Stimulated activated CD4-positive, alpha-beta T cell treated with anti-CD3 and anti-CD28 coated beads, Interleukin-15, amount 100 ng/mL, for 48 hours (primary cell): ENCODE measurements at regions not wholly inside any gene's neighbourhood (a gene's known extent, or its start where the extent isn't known, plus 50 kb on each side); places are given as distances from the start of the nearest gene placed in this dataset.
"Not testable (repeated sequence)": the region's sequence is repeated elsewhere in the genome, so short reads cannot be mapped to it uniquely, and the experiment has no call there.

Source experiments
- DNase-seq, 2 donors: peaks; one replicate each; pipeline ENCODE4 v3.0.0-alpha.2; 2020; ENCODE audit warnings: low read depth in 2 of 2

DNA sequence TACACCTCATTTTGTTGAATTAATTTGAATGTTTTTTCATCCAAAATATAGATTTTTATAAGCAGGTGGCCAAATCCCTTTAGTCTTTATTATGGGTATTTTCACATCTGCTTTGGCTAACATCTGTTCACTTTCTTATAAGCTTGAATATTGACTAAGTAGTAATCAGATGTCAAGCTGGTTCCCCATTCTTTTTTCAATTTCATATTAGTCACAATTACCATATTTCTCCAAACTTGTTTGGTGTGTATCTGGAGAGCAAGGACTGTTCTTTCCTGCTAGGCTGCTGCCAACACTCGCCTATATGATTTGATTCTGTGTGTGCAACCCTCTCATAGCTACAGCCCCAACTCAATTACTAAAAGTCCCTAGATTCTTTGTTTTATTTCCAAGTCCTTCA is 608.5 kb downstream of the PSAT1 start:
- no peak for DNase-seq

DNA sequence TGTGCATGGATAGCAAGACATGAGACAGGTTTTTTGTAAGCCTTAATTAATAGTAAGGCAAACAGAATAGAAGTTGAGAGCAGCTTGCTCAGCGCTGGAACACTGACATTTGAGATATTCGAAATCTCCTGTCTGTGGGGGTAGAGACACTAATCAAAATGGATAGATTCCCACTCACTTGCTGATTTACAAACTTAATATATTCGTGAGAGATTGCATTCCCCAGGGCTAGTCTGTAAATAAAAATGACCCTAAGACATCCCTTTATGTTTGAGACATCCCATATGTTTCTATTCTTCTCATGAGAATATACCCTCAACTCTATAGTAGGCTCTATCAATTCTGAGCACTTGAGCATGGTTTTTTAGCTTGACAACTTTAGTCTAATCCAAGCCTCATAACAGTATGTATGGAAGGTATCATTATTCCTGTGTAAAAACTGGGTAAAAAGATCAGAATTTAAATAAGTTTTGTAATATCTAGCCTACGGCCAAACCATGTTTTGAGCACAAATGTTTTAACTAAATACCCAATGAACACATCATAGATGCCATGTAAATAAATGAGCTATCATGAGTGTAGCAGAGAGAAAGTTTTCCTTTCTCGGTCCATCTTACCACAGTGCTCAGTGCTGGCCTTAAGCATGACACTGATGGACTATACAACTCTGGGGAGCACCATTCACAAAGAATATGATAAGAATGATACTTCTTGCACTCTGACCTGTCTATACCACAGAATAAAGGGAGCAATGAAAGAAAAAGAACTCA is 609.2 kb downstream of the PSAT1 start:
- DNase-seq: no peak

DNA sequence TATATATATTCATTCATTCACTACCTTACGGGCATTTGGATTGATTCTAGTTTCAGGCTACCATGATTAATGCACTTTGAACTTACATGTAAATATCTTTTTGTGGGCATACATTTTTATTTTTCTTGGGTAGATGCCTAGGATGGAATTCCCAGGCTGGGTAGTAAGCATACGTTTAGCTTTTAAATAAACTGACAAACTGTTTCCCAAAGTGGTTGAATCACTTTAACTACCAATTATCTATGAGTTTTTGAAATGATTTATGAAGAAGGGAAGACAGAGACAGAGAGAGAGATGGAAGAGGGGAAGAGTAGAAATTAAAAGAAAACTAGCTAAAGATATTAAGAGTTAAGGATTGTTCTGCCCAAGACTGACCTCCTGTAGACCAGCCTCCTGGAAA is 612.6 kb downstream of the PSAT1 start:
- DNase-seq: no peak

DNA sequence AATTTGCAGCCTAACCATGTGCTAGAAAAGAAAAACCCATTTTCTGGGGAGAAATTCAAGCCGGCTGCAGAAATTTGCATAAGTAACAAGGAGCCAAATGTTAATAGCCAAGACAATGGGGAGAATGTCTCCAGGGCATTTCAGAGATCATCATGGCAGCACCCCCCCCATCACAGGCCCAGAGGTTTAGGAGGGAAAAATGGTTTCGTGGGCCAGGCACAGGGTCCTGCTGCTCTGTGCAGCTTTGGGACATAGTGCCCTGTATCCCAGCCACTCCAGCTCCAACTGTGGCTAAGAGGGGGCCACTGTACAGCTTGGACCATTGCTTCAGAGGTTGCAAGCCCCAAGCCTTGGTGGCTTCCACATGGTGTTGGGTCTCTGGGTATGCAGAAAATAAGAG is 620.0 kb downstream of the PSAT1 start:
- DNase-seq: not testable (repeated sequence)

DNA sequence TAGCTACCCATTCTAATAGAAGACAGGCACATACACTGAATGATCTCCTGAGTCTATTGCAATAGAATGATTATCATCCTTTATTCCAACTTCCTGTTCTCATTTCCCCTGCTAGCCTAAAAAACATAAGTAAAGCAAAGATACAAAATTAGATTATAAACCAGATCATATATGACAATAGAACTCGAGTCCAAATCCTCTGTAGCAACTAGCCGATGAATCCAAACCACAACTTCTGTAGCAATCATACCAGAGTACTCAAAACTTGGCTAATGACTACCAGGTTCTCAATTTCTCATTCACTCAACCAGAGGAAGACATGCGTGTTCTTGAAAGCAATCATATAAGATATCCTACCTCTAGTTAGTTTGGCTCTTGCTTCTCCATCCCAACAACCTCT is 622.1 kb downstream of the PSAT1 start:
- no peak for DNase-seq

DNA sequence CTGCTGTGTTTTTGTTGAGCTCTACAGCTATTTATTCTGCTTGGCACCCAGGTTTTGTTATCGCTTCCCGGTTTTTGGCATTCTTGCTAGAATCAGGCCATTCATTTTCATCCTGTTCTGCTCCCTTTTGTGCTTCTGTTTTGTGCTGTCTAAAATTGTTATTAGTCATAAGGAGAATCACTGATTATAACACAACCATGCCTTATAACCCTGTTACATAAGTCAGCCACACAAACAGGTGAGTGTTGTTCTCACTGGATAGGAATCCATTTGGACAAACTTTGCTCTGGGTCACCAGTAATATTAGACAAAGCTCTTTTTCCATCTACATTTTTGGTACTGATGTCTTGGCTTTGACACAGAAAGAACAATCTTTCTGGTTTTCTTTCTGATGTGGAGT is 622.8 kb downstream of the PSAT1 start:
- DNase-seq: no peak

DNA sequence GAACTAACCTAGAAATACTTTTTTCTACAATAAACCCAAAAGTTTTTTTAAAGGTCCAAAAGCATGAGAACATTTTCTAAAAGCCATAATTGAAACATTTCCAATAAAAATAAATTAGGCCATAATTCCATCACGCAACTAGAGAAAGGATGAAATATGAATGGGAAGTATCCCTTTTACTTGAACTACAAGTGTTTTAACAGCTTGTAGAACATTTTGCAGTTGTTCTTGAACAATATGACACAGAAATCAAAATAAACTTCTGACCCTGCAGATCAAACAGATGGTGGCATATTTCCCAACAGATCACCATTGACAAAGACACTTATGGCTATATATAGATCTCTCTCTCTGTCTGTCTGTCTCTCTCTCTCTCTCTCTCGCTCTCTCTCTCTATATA is 624.4 kb downstream of the PSAT1 start:
- DNase-seq: no peak

DNA sequence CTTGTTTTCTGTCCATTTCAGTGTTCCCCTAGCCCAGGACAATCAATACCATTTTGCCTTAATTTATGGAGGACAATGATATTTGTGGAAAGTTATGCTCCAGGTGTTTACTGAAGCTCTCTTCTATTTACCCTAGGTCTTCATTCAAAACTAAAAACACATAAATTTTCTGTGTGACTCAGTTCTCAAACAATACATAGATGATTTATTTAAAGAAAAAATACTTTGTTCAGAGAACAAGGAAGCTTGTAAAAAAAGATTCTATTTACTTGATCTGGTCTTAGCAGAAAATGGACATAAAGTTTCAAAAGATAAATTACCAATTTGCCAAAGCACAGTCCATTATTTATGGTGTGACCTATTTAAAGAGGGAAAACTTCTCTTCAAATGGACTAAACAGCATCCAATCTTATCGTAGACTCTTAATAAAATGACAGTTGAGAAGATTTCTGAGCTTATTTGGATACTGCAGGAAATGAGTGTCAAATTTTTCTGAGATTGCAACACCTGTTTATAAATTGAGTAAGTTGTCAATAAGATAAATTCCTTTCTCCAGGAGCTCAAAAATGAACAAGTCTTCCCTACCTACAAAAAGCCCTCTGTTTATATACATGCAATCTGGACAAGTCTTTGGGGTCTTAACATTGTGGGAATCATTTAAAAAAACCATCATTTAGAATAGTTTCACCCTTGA is 627.2 kb downstream of the PSAT1 start:
- no peak for DNase-seq

DNA sequence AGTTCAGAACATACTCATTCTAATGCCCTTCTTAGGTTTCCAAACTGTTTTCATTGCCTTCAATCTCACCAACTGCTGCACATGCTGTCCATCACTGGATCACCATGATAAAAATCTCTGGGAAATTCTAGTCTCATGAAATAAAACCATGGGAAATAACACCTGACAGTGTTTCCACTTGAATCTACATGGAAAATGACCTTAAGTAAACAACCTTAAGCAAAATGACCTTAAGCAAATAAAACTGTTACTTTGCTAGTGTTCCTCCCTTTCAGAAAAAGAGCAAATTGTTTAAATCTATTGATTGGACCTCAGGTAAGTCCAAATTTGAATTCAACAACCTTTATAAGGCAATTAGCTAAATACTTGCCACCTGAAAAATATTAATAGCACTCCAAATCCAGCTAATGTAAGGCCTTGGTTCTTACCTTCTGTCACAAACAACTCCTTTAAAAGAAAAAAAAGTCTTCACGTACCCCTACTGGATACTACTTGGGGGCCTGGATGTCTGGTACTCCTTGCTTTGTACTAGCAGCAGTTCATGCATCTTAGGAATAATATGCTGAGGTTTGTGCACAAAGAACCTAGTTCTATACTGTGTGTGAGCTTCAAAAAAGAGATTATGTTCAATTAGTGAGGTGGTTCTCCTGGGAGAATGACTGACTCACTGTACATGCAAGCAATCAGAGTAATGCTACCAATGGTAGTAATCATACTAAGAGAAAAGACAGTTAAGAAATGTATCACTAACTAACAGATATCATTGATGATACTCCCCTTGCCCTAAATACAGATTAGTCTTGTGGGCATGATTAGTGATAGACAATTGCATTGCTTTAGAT is 630.4 kb downstream of the PSAT1 start:
- no peak for DNase-seq

DNA sequence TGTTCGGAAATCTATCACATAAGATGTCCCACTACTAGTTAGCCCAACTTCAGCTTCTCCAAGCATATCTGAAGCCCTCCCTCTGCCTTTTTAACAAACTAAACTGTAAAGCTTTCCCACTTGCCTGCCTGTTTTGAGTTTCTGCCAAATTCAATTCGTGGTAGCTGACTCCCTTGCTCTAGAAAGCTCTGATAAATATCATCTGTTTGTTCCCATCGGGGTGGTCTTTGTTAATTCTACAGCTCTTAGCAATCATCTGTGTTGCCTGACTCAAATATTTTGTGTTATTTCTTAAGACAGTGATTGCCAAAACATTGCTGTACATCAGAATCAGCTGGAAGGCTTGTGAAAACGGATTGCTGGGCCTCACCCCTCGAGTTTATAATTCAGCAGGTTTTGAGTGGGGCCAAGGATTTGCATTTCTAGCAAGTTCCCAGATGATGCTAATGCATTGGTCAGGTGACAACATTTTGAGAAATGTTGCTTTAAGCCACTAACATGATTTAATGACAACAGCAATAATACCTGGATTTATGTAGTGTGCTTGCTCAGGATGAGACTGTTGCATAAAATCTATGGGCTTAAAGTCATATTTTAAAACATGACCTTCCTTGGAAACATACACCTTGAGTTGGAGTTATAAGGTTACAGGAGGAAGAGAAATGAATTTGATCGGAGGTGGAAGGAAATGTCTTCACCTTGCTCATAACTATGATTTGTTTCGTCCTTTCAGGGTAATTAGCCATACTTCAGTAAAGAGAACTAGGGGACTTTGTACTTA is 631.9 kb downstream of the PSAT1 start:
- no peak for DNase-seq

DNA sequence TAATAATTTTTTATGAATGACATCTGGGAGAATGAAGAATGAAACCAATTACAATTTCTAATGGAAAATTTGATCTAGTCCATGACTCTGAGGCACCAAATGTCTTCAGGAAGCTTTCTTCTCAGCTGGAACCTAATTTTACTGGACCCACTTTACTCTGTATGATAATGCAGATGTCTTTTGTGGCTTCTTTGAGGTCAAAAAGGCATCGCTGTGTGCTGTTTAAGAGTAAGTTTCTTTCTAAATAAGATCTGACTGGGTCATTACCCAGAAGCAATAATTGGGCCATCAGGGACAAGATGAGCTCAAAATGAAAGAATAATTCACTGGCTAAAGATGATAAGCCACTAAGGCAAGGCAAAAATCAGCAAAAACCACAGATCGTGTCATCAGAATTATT is 633.4 kb downstream of the PSAT1 start:
- no peak for DNase-seq

DNA sequence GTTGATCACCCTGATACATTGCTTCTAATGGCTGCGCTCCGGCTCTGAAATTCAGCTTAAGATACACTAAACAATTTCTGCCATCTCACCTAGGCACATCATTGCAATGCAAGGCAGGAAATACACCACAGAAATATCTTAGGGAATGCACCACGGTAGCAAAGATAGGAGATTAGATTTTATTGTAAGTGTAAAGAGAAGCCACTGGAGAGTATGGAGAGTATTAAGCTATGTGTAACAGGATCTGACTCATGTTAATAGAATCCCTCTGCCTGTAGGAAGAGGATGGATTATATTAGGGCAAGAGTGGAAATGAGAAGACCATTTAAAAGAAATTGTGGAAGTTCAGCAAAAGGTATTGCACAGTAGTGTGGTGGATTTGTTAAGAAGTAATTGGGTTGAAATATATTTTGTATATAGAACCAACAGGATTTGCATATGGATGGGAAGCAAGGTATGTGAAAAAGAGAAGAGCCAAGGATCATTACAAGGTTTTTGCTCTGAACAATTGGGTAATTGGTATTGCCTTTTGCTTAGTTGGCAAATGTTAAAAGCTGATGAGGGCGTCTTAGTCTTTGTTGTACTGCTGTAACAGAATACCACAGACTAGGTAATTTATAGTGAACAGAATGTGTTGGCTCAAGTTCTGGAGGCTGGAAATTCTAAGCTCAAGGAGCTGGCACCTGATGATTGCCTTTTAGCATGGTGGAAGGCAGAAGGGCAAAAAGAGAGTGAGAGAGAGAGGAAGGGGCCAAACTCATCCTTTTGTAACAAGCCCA is 636.1 kb downstream of the PSAT1 start:
- DNase-seq: no peak

DNA sequence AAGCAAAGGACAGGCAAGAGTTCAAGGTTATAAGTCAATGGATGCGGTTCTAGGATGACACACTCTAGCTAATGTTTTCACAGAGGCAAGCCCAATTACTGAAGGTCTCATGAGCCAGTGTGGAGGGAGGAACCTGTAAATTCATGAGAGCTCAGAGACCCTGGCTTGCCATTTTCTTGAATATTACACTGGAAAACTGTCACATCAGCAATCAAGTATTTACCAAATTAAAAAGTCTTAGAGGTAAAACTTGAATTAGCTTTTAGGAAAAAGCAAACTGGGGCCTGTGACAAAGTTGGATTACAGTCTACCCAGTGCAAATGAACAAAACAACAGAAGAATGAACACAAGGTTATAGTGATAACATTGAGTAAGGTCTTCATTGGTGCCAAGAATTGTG is 636.9 kb upstream of the TLE4 start:
- DNase-seq: no peak

DNA sequence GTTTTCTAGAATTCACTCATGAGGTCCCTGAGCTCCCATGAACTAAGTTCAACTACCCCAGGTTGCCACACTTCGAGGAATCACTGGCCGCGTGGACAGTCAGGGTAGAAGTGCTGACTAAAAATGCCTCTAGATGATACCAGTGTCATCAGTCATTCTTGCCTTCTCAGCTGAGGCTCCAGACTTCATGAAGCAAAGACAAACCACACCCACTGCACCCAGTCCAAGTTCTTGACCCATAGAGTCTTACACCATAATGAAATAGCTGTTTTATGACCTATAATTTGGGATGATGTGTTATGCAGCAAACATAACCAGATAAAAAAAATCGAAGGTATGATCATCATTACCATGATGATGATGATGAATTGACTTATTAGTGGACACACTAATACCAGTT is 632.9 kb upstream of the TLE4 start:
- no peak for DNase-seq

DNA sequence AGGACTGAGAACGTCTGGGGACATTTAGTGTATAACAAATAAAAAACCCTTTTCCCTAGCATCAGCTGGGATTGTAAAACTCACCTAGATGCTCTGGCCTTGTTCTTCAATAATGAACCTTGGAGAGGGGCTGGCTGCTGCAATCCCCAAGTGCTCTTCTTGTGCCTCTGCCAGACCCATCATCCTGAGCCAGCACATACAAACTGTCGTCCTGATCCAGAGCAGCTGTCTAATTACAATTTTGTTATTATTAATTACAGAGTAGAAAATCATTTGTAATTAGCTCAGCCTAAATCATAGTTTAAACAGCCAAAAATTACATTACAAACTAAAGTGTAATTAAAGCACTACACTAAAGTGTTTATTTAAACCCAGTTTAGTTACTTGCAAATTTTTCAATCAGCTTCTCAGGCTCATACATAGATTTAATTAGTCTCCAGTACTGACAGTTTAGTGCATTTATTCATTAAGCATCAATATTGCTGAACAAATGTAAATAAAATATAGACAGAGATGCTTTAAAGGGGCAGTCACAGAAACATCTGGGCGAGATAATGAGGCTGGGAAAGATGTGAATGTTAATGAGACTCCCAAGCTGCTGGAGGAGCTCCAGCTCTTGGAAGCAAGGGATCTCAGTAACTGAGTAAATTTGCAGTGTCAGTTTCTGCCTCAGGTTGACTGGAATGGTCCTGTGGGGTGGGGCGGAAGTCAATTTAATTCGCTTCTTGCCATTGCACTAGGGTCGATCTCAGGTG is 632.3 kb upstream of the TLE4 start:
- no peak for DNase-seq

DNA sequence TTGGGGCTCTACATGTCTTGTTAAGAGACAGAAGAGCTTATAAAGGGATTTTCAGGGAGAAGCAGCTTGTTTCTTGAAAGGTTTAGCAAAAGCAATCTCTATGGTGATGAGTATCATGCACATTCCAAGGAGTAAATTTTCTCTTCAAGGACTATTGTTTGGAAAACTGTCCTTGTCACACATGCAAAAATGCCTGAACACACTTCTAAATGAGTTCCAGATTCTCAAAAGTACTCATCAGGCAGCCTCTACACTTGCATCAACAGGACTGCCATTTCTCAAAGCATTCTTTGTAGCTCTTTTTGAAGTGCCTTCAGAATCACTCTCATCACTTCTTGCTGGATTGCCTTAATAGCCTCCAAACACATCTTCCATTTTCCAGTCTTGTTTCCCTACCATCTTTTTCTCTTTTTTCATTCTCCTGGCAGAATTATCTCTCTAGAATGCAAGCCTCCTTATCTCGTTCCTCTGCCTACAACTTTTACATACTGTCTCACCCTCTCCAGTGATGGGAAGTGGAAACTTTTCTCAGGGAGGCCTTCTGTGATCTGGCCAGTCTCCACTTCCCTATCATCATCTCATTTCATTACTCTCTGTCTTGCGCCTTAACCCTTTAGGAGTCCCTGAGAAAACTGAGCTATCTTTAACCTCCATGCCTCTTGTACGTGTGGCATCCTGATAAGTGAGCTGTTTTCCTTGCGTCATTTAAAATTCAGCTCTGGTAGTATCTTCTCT is 631.5 kb upstream of the TLE4 start:
- DNase-seq: no peak

DNA sequence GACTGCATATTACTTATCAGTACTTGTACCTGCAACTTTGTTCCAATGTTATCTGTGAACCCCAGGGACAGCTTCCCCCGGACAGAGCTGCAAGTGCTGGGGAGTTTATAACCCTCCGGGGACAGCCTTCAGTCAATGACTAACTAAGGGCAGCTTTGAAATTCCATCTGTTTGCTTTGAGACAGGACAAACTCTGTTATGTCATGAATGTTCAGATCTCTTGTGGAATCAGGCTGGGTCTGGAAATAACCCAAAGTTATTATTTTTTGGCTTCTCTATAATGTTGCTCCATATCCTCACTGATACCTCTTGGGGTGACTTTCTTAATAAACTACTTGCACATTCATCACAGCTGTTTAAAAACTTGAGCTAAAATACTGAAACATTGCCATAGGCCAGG is 617.5 kb upstream of the TLE4 start:
- no peak for DNase-seq

DNA sequence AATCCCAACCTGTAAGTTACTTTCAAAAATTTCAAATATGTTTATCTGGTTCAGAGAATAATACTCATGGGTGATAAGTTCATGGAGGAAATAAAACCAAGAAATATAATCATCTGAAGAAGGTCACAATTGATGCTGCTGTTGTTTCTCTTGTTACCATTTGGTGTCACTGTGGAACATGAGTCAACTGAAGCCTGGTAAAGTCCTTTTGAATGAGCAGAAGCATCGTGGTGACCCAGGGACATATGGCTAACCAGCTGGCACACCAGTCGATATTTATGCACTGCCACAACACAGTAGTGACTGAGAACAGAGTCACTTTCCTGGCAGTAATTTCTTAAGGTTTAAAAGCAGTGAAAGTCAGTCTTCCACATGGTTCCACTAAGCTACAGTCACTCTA is 612.9 kb upstream of the TLE4 start:
- DNase-seq: no peak

DNA sequence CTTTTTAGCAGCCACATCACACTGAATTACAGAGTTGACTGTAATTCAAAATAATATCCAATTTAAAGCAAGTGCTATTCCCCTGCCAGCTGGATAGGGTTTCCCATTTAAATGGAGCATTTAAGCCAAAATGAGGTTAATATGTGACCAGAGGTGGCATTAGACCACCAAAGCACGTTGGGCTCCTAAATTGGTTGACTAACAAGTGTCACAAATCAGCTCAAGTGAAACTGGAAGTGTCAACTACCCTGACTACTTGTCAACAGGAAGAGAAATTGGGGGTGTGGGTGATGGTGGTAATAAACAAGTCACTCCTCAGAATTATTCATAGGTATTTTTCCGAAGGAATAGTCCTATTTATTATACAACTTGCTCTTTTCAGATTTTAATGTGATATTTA is 609.6 kb upstream of the TLE4 start:
- no peak for DNase-seq

DNA sequence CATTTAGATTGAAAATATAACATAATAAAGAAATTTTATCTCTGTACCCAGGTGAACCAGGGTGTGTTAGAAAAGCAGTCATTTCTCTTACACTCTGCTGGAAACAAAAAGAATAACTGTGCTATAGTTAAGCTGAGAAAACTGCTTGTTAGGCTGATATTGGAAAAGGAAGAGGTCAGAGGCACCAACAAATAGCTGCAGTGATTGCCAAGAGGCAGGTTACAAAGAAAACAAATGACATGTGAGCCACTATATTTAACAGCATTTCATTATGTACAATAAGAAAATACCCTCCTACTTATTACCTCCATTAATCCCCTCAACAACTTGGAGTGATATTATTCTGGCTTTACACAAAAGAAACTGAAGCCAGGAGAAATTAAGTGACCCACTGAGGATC is 607.9 kb upstream of the TLE4 start:
- no peak for DNase-seq
